Fibroblast of lung (primary cell): ENCODE measurements at regions not wholly inside any gene's neighbourhood (a gene's known extent, or its start where the extent isn't known, plus 50 kb on each side); places are given as distances from the start of the nearest gene placed in this dataset.

ENCODE experiments used
- EZH2 ChIP-seq: IDR thresholded peaks from 2 replicates; pipeline ENCODE4 v1.5.1; 2012; ENCODE audit warnings: low read length, control low read depth, mild to moderate bottlenecking; ENCODE audit errors: missing control alignments
- TF ChIP-seq, protein P1 (sequence below), 2 donors: IDR thresholded peaks in 1 of 2; conservative IDR thresholded peaks in 1 of 2; 1 replicate in 1 of 2; 2 replicates in 1 of 2; pipeline ENCODE4 v1.5.1; 2011 to 2012; ENCODE audit warnings: low read length in 2 of 2, control low read depth in 1 of 2, inconsistent platforms in 1 of 2, low read depth in 1 of 2, mild to moderate bottlenecking in 1 of 2

DNA sequence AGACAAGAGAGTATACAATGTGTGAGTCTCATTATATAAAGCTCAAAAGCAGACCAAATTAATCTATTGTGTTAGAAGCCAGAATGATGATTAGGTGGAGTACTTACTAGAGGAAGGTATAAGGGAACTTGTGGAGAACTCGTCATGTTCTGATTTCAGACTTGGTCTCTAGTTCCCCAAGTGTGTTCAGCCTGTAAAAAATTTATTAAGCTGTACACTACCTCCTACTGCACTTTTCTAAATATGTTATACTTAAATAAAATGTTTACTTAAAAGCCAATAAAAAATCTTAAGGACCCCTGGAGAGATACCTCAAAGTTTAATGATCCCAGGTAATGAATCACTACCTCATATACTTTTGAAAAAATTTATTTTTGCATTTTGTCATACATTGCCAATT is 130.4 kb upstream of the PLCB4 start:
- TF ChIP-seq, protein P1, sequence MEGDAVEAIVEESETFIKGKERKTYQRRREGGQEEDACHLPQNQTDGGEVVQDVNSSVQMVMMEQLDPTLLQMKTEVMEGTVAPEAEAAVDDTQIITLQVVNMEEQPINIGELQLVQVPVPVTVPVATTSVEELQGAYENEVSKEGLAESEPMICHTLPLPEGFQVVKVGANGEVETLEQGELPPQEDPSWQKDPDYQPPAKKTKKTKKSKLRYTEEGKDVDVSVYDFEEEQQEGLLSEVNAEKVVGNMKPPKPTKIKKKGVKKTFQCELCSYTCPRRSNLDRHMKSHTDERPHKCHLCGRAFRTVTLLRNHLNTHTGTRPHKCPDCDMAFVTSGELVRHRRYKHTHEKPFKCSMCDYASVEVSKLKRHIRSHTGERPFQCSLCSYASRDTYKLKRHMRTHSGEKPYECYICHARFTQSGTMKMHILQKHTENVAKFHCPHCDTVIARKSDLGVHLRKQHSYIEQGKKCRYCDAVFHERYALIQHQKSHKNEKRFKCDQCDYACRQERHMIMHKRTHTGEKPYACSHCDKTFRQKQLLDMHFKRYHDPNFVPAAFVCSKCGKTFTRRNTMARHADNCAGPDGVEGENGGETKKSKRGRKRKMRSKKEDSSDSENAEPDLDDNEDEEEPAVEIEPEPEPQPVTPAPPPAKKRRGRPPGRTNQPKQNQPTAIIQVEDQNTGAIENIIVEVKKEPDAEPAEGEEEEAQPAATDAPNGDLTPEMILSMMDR (conservative IDR thresholded peaks at IDR 0.05 in 1 of 2, IDR thresholded peaks at IDR 0.05 in 1 of 2; ENCODE audit: low read depth in 1 of 2, low read length in 2 of 2): no peak
- TF ChIP-seq EZH2: no peak
